ENCODE measurements at regions not wholly inside any gene's neighbourhood (a gene's known extent, or its start where the extent isn't known, plus 50 kb on each side); places are given as distances from the start of the nearest gene placed in this dataset.
"Not testable (repeated sequence)": the region's sequence is repeated elsewhere in the genome, so short reads cannot be mapped to it uniquely, and the experiment has no call there.

GRCh38 chr22:21327629-21328028, 55.9 kb upstream of the RIMBP3B start:
- H3K27ac ChIP-seq; H3K9me2 ChIP-seq (replicated peaks; ENCODE audit: insufficient read depth); DNase-seq (ENCODE audit: low spot score); H3K79me2 ChIP-seq; H3K4me3 ChIP-seq; H3K4me1 ChIP-seq (ENCODE audit: insufficient read depth); H3K27me3 ChIP-seq; H4K20me1 ChIP-seq (ENCODE audit: insufficient read depth, poor library complexity, severe bottlenecking); H3K4me2 ChIP-seq; H2AFZ ChIP-seq; H3K36me3 ChIP-seq (replicated peaks; ENCODE audit: insufficient read depth, low read depth); H3K9me3 ChIP-seq (ENCODE audit: low read depth): not testable (repeated sequence)
- WGBS (ENCODE audit: low lambda C conversion rate, missing lambda C conversion rate): 50% methylated on average over 6 of the region's 7 CpGs
